GM06990 (cell line): ENCODE measurements at regions not wholly inside any gene's neighbourhood (a gene's known extent, or its start where the extent isn't known, plus 50 kb on each side); places are given as distances from the start of the nearest gene placed in this dataset.
A peak's percentile ranks its signal among the peaks of the same experiment; 100 is the strongest.

ENCODE experiments used
- DNase-seq: peaks from one replicate; pipeline ENCODE4 v3.0.0-alpha.2; 2011; ENCODE audit not compliant: insufficient read length; ENCODE audit errors: extremely low read depth
- H3K27me3 ChIP-seq: replicated peaks from 2 replicates; pipeline ENCODE4 v1.6.0; 2011; ENCODE audit warnings: low read length; ENCODE audit not compliant: control insufficient read depth, insufficient read depth
- H3K36me3 ChIP-seq: 2 replicates; pipeline ENCODE4 v1.5.1; 2011; ENCODE audit warnings: low read length; ENCODE audit not compliant: control insufficient read depth, insufficient read depth
- H3K4me3 ChIP-seq: replicated peaks from 2 replicates; pipeline ENCODE4 v1.5.1; 2011; ENCODE audit warnings: low read depth, mild to moderate bottlenecking, control low read depth, low read length
- CTCF ChIP-seq: IDR thresholded peaks from 2 replicates; pipeline ENCODE4 v1.5.1; 2011; ENCODE audit warnings: low read length, control low read depth, mild to moderate bottlenecking, inconsistent platforms; ENCODE audit not compliant: insufficient read depth, poor library complexity, severe bottlenecking

GRCh38 chr3:23671851-23672589 is 133.7 kb upstream of the UBE2E1 start:
- Histone ChIP-seq H3K4me3 (peak overlapping the region; percentile 25), H3K36me3 (no peaks in the 10 kb centered on the region), H3K27me3 (no peaks in the 10 kb centered on the region)
- peak; percentile 10 for TF ChIP-seq CTCF
- no peak for DNase-seq

GRCh38 chr3:23672628-23673027 is 133.1 kb upstream of the UBE2E1 start:
- no peak for TF ChIP-seq CTCF
- DNase-seq = no peak
- H3K36me3 ChIP-seq = no peaks in the 10 kb centered on the region
- no peaks in the 10 kb centered on the region for H3K27me3 ChIP-seq
- H3K4me3 ChIP-seq = no peak overlapping the region

- TF ChIP-seq CTCF = no peak
- H3K27me3 ChIP-seq = no peaks in the 10 kb centered on the region
- no peak for DNase-seq
- H3K36me3 ChIP-seq = no peaks in the 10 kb centered on the region
- no peak overlapping the region for H3K4me3 ChIP-seq
Observed at GRCh38 chr3:23675010-23675409, 130.7 kb upstream of the UBE2E1 start.

GRCh38 chr3:23676093-23676492 is 129.7 kb upstream of the UBE2E1 start:
- no peak for DNase-seq
- no peaks in the 10 kb centered on the region for H3K27me3 ChIP-seq
- no peaks in the 10 kb centered on the region for H3K36me3 ChIP-seq
- no peak overlapping the region for H3K4me3 ChIP-seq
- TF ChIP-seq CTCF = no peak

- DNase-seq = no peak
- Histone ChIP-seq H3K27me3 (no peaks in the 10 kb centered on the region), H3K36me3 (no peaks in the 10 kb centered on the region), H3K4me3 (no peak overlapping the region)
- no peak for TF ChIP-seq CTCF
Observed at GRCh38 chr3:23682646-23683045, 123.1 kb upstream of the UBE2E1 start.
